ENCODE measurements at regions not wholly inside any gene's neighbourhood (a gene's known extent, or its start where the extent isn't known, plus 50 kb on each side); places are given as distances from the start of the nearest gene placed in this dataset.
"Not testable (repeated sequence)": the region's sequence is repeated elsewhere in the genome, so short reads cannot be mapped to it uniquely, and the experiment has no call there.

DNA sequence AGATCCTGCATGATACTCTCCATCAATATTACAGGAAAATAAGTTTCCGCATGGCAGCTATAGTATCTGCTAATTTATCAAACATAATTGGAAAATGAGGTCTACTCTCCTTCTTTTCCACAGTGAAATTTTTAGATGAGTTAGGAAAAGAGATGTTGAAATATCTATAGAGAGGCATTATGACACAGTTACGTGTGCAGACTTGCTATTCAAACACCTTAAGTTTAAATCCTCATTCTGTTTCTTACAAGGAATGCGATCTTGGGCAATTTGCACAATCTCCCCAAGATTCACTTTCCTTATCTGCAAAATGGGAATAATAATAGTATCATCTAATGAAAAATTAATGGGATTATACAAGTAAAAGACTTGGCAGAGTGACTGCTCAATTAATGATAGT, 91.7 kb upstream of the SLCO6A1 start:
- peaks cover 0 to 14% (median 4%) of the 10 kb centered on the region in 3 donors for H3K4me1 ChIP-seq
- H3K27ac ChIP-seq = no peak overlapping the region
- H3K4me3 ChIP-seq = no peak overlapping the region
- 53 to 69% methylated on average over 3 of the region's 3 CpGs for WGBS, 2 donors
- TF ChIP-seq POLR2A (IDR thresholded peaks at IDR 0.05) = no peak
- TF ChIP-seq, protein P1, sequence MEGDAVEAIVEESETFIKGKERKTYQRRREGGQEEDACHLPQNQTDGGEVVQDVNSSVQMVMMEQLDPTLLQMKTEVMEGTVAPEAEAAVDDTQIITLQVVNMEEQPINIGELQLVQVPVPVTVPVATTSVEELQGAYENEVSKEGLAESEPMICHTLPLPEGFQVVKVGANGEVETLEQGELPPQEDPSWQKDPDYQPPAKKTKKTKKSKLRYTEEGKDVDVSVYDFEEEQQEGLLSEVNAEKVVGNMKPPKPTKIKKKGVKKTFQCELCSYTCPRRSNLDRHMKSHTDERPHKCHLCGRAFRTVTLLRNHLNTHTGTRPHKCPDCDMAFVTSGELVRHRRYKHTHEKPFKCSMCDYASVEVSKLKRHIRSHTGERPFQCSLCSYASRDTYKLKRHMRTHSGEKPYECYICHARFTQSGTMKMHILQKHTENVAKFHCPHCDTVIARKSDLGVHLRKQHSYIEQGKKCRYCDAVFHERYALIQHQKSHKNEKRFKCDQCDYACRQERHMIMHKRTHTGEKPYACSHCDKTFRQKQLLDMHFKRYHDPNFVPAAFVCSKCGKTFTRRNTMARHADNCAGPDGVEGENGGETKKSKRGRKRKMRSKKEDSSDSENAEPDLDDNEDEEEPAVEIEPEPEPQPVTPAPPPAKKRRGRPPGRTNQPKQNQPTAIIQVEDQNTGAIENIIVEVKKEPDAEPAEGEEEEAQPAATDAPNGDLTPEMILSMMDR (IDR thresholded peaks at IDR 0.05) = no peak
- H3K27me3 ChIP-seq = no peaks in the 10 kb centered on the region
- no peaks in the 10 kb centered on the region for H3K36me3 ChIP-seq
- peaks cover 0 to 6% (median 0%) of the 10 kb centered on the region in 3 donors for H3K9me3 ChIP-seq
- intact Hi-C loops (cut with DNase I) = no loop called here
- no peak for DNase-seq

- H3K36me3 ChIP-seq = no peaks in the 10 kb centered on the region
- peaks cover 0 to 14% (median 4%) of the 10 kb centered on the region in 3 donors for H3K4me1 ChIP-seq
- no peak overlapping the region for H3K4me3 ChIP-seq
- 66 to 80% methylated on average over 5 of the region's 5 CpGs for WGBS, 2 donors
- TF ChIP-seq POLR2A (IDR thresholded peaks at IDR 0.05) = no peak
- TF ChIP-seq, protein P1 (IDR thresholded peaks at IDR 0.05) = no peak
- intact Hi-C loops (cut with DNase I) = no loop called here
- no peaks in the 10 kb centered on the region for H3K27me3 ChIP-seq
- no peak overlapping the region for H3K27ac ChIP-seq
- H3K9me3 ChIP-seq = peaks cover 0 to 6% (median 0%) of the 10 kb centered on the region in 3 donors
- no peak for DNase-seq
Observed at GRCh38 chr5:102591650-102592049, 92.8 kb upstream of the SLCO6A1 start.

DNA sequence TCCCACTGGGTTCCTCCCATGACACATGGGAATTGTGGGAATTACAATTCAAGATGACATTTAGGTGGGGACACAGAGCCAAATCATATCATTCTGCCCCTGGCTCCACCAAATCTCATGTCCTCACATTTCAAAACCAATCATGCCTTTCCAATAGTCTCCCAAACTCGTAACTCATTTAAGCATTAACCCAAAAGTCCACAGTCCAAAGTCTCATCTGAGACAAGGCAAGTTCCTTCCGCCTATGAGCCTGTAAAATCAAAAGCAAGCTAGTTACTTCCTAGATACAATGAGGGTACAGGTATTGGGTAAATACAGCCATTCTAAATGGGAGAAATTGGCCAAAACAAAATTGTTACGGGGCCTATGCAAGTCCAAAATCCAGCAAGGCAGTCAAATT, 93.8 kb upstream of the SLCO6A1 start:
- H3K4me1 ChIP-seq = peaks cover 0 to 14% (median 4%) of the 10 kb centered on the region in 3 donors
- H3K4me3 ChIP-seq; H3K9me3 ChIP-seq; H3K36me3 ChIP-seq; H3K27me3 ChIP-seq; DNase-seq; intact Hi-C loops (cut with DNase I); H3K27ac ChIP-seq: not testable (repeated sequence)
- WGBS, 2 donors = 94 to 97% methylated on average over 3 of the region's 3 CpGs

DNA sequence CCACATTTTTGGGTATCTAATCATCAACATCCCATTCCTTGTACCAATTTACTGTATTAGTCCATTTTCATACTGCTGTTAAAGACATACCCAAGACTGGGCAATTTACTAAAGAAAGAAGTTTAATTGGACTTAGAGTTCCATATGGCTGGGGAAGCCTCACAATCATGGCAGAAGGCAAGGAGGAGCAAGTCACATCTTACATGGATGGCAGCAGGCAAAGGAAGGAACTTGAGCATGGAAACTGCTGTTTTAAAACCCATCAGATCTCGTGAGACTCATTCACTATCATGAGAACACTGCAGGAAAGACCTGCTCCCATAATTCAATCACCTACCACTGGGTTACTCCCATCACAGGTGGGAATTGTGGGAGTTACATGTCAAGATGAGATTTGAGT, 95.4 kb upstream of the SLCO6A1 start:
- Histone ChIP-seq H3K27ac (no peak overlapping the region), H3K4me3 (no peak overlapping the region), H3K36me3 (no peaks in the 10 kb centered on the region), H3K9me3 (peaks cover 0 to 6% (median 0%) of the 10 kb centered on the region in 3 donors), H3K4me1 (peaks cover 0 to 14% (median 4%) of the 10 kb centered on the region in 3 donors), H3K27me3 (no peaks in the 10 kb centered on the region)
- no peak for TF ChIP-seq POLR2A (IDR thresholded peaks at IDR 0.05)
- TF ChIP-seq, protein P1 (IDR thresholded peaks at IDR 0.05) = no peak
- intact Hi-C loops (cut with DNase I) = no loop called here
- 44 to 86% methylated on average over 1 of the region's 1 CpG for WGBS, 2 donors
- DNase-seq = no peak

DNA sequence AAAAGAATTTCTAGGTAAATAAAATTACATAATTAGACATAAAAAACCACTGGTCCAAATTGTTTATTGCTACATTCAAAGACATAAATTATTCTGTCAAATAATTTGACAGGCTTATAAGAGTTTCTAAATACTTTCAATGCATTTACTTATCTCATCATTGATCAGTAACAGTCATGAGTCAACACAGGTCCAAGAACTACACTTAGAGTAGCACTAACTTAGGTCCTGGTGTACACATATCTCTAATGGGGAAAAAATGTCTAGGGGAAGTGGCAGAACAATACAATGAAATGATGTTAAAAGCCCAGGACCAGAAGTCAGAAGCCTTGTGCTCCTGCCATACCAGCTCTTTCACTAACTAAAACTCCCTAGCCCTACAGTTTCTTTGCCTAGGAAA, 96.5 kb upstream of the SLCO6A1 start:
- Histone ChIP-seq H3K36me3 (no peaks in the 10 kb centered on the region), H3K9me3 (peaks cover 0 to 6% (median 0%) of the 10 kb centered on the region in 3 donors), H3K4me1 (peaks cover 0 to 5% (median 0%) of the 10 kb centered on the region in 3 donors), H3K4me3 (no peak overlapping the region), H3K27ac (no peak overlapping the region), H3K27me3 (no peaks in the 10 kb centered on the region)
- no peak for DNase-seq
- no peak for TF ChIP-seq POLR2A (IDR thresholded peaks at IDR 0.05)
- TF ChIP-seq, protein P1 (IDR thresholded peaks at IDR 0.05) = no peak
- intact Hi-C loops (cut with DNase I) = no loop called here

DNA sequence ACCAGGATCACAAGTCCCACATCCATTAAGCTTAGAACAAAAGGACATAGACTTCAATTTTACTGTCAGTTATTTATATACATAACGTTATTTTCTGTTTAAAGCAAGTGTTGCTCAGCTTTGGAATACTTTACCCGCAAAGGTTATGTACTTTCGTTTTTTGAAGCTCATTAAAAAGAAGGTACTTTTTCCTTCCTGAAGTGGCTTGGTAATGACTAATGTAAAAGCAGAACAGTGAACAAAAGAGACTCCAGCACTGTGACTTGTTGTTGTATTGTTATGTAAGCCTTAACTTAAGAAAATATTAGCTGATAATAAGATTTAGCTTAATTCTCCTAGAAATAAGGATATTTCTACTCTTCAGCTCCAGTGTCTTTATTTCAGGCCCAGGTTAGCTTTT, 97.3 kb upstream of the SLCO6A1 start:
- TF ChIP-seq POLR2A (IDR thresholded peaks at IDR 0.05) = no peak
- TF ChIP-seq, protein P1 (IDR thresholded peaks at IDR 0.05) = no peak
- Histone ChIP-seq H3K4me1 (no peaks in the 10 kb centered on the region), H3K36me3 (no peaks in the 10 kb centered on the region), H3K9me3 (peaks cover 0 to 6% (median 0%) of the 10 kb centered on the region in 3 donors), H3K27me3 (no peaks in the 10 kb centered on the region), H3K27ac (no peak overlapping the region), H3K4me3 (no peak overlapping the region)
- DNase-seq = no peak
- WGBS, 2 donors = 31 to 48% methylated on average over 3 of the region's 3 CpGs
- intact Hi-C loops (cut with DNase I) = no loop called here
